HepG2 (cell line): ENCODE measurements at regions not wholly inside any gene's neighbourhood (a gene's known extent, or its start where the extent isn't known, plus 50 kb on each side); places are given as distances from the start of the nearest gene placed in this dataset.

ENCODE experiments used
- ATAC-seq: fragments of 200-7000 bp; cut with Tn5 transposase; 3 replicates; pipeline ENCODE4 v1.9.1; 2020; ENCODE audit warnings: mild to moderate bottlenecking, moderate library complexity
- BruUV-seq: library from RNA; stranded (reverse); fragments of 400-500 nt; replicated peaks from 2 replicates; lab custom pipeline; 2021; lab: Mats Ljungman, UMichigan
- CTCF ChIA-PET: fragments of 300-600 bp; formaldehyde crosslinking; extraction: SDS; loops from one replicate; lab custom pipeline; 2021; ENCODE audit warnings: low total read pairs, inconsistent platforms, low intra/inter-chr PET ratio; lab: Yijun Ruan, JAX
- POLR2A ChIA-PET: fragments of 350-600 bp; sonication (Branson Sonifier 250); formaldehyde crosslinking; loops from one replicate; lab custom pipeline; 2020; ENCODE audit warnings: antibody characterized with exemption, inconsistent platforms; lab: Yijun Ruan, JAX
- DNase-seq: peaks from one replicate; pipeline ENCODE4 v3.0.0-alpha.2; 2015; ENCODE audit warnings: low spot score
- FAIRE-seq: peaks from 3 replicates; lab custom pipeline; 2011; peaks lifted over from hg19 to GRCh38; lab: Jason Lieb, UNC
- H2AFZ ChIP-seq: one replicate; pipeline ENCODE4 v1.6.1; 2011; ENCODE audit warnings: low read length, inconsistent platforms
- H3K27ac ChIP-seq: fragments of 300-600 bp; 3 replicates; pipeline ENCODE4 v1.8.0; 2011; ENCODE audit warnings: mixed run types, mild to moderate bottlenecking, mixed read lengths, low read length, inconsistent platforms; ENCODE audit not compliant: insufficient read depth; ENCODE audit errors: extremely low read length
- H3K27me3 ChIP-seq, 2 experiments: fragments of 200-600 bp in 1 of 2; 2 replicates in 1 of 2; 3 replicates in 1 of 2; pipeline versions ENCODE4 v1.6.0 to v1.8.0; 2011; ENCODE audit warnings: low read length in 2 of 2, mild to moderate bottlenecking in 2 of 2, moderate library complexity in 2 of 2, inconsistent platforms in 1 of 2; ENCODE audit not compliant: insufficient read depth in 2 of 2, control insufficient read depth in 1 of 2
- H3K36me3 ChIP-seq, 2 experiments: fragments of 200-600 bp in 1 of 2; replicated peaks in 1 of 2; 2 replicates in 1 of 2; 3 replicates in 1 of 2; pipeline versions ENCODE4 v1.5.1 to v1.8.0; 2011; ENCODE audit warnings: low read length in 2 of 2, inconsistent platforms in 1 of 2; ENCODE audit not compliant: insufficient read depth in 2 of 2, control insufficient read depth in 1 of 2
- H3K4me1 ChIP-seq: 2 replicates; pipeline ENCODE4 v1.5.1; 2012; ENCODE audit warnings: low read length, inconsistent platforms; ENCODE audit not compliant: insufficient read depth
- H3K4me2 ChIP-seq: 2 replicates; pipeline ENCODE4 v1.6.0; 2011; ENCODE audit warnings: low read depth, low read length, inconsistent platforms
- H3K4me3 ChIP-seq, 3 experiments: fragments of 200-600 bp in 1 of 3; sonication (generic), shearing (Covaris generic) in 1 of 3; replicated peaks in 1 of 3; 2 replicates each; pipeline ENCODE4 v1.5.1; 2011 to 2016; ENCODE audit warnings: low read length in 3 of 3, inconsistent platforms in 2 of 3, low read depth in 2 of 3, mild to moderate bottlenecking in 2 of 3, control low read depth in 1 of 3, mixed read lengths in 1 of 3; ENCODE audit not compliant: insufficient read depth in 1 of 3
- H3K79me2 ChIP-seq: one replicate; pipeline ENCODE4 v1.6.1; 2011; ENCODE audit warnings: low read length, inconsistent platforms; ENCODE audit not compliant: insufficient read depth
- H3K9ac ChIP-seq: 2 replicates; pipeline ENCODE4 v1.6.0; 2011; ENCODE audit warnings: mild to moderate bottlenecking, low read depth, low read length, inconsistent platforms; ENCODE audit not compliant: insufficient read depth
- H3K9me3 ChIP-seq: 2 replicates; pipeline ENCODE4 v1.5.1; 2012; ENCODE audit warnings: mild to moderate bottlenecking, low read length
- H4K20me1 ChIP-seq: 2 replicates; pipeline ENCODE4 v1.6.0; 2011; ENCODE audit warnings: inconsistent platforms, mild to moderate bottlenecking, low read length, moderate library complexity; ENCODE audit not compliant: insufficient read depth
- CTCF ChIP-seq: sonication (generic); formaldehyde crosslinking; IDR thresholded peaks from 2 replicates; pipeline ENCODE4 v1.5.0; 2020; ENCODE audit warnings: mild to moderate bottlenecking, missing genetic modification reagents, moderate library complexity
- GFI1 ChIP-seq: sonication (generic); formaldehyde crosslinking; IDR thresholded peaks from 2 replicates; pipeline ENCODE4 v1.5.0; 2020; ENCODE audit warnings: missing genetic modification reagents, mild to moderate bottlenecking, borderline replicate concordance
- IKZF5 ChIP-seq: IDR thresholded peaks from 2 replicates; pipeline ENCODE4 v1.6.1; 2018; ENCODE audit warnings: missing genetic modification reagents, mild to moderate bottlenecking, missing compliant biosample characterization
- MEF2D ChIP-seq: sonication (generic); formaldehyde crosslinking; IDR thresholded peaks from 2 replicates; pipeline ENCODE4 v1.5.1; 2020; ENCODE audit warnings: mild to moderate bottlenecking, missing genetic modification reagents
- PHF8 ChIP-seq: sonication (generic); formaldehyde crosslinking; IDR thresholded peaks from 2 replicates; pipeline ENCODE4 v1.5.0; 2020; ENCODE audit warnings: missing genetic modification reagents
- SNRNP70 ChIP-seq: fragments of 200-400 bp; formaldehyde crosslinking; IDR thresholded peaks from 2 replicates; pipeline ENCODE4 v1.6.1; 2017; ENCODE audit warnings: mild to moderate bottlenecking, low read depth, low read length, moderate library complexity
- STAT5B ChIP-seq: sonication (generic); formaldehyde crosslinking; IDR thresholded peaks from 2 replicates; pipeline ENCODE4 v1.4.0; 2020; ENCODE audit warnings: missing genetic modification reagents
- ZNF207 ChIP-seq: fragments of 450-650 bp; IDR thresholded peaks from 2 replicates; pipeline ENCODE4 v1.6.1; 2016; ENCODE audit warnings: antibody characterized with exemption, borderline replicate concordance
- ZNF839 ChIP-seq: sonication (generic); formaldehyde crosslinking; IDR thresholded peaks from 2 replicates; pipeline ENCODE4 v1.4.0; 2020; ENCODE audit warnings: missing genetic modification reagents, mild to moderate bottlenecking, borderline replicate concordance
- WGBS: methylation state at CpG from one replicate; pipeline ENCODE4 v1.1.6; 2017; ENCODE audit warnings: low lambda C conversion rate; 5-methylcytosine and 5-hydroxymethylcytosine counted together
- in situ Hi-C: cut with HindIII; loops from 2 replicates; pipeline ENCODE4 v1.10.0; 2017; ENCODE audit warnings: low pct_unique_long_range_greater_than_20kb; ENCODE audit not compliant: extremely low pct_ligation_motif_present
- intact Hi-C: fragments of 100-400 bp; cut with micrococcal nuclease; formaldehyde crosslinking; loops from one replicate; pipeline ENCODE4 v1.10.0; 2022; ENCODE audit not compliant: unreplicated experiment

GRCh38 chr5:6201631-6202030, 176.7 kb downstream of the MED10 start:
- H3K79me2 ChIP-seq: no peaks in the 10 kb centered on the region
- ATAC-seq: no peak
- H3K4me2 ChIP-seq: no peak overlapping the region
- DNase-seq: no peak
- H3K27me3 ChIP-seq: no peaks in the 10 kb centered on the region
- H3K9ac ChIP-seq: no peak overlapping the region
- H3K4me3 ChIP-seq: no peak overlapping the region
- H4K20me1 ChIP-seq: no peaks in the 10 kb centered on the region
- intact Hi-C loops (loop anchor here (2.0 kb wide), 1 partner anchor 375 kb away; no protein-coding TSS in a partner anchor), in situ Hi-C loops (no loop called here)
- H3K4me1 ChIP-seq: no peaks in the 10 kb centered on the region
- no peak for FAIRE-seq
- CTCF ChIA-PET: no interaction called here
- H3K9me3 ChIP-seq: no peaks in the 10 kb centered on the region
- no peak overlapping the region for H3K27ac ChIP-seq
- whole genome bisulfite sequencing: 50% methylated on average over 6 of the region's 6 CpGs
- TF ChIP-seq SNRNP70 (no peak), ZNF207 (no peak), MEF2D (no peak), PHF8 (CRISPR knock-in tag) (no peak), GFI1 (CRISPR knock-in tag) (no peak)
- no peaks in the 10 kb centered on the region for H3K36me3 ChIP-seq
- BruUV-seq: no TSS peak
- H2AFZ ChIP-seq: no peak overlapping the region
- POLR2A ChIA-PET: no interaction called here

- Histone ChIP-seq H3K36me3 (no peaks in the 10 kb centered on the region), H4K20me1 (no peaks in the 10 kb centered on the region), H3K79me2 (no peaks in the 10 kb centered on the region), H3K27ac (no peak overlapping the region), H3K9me3 (no peaks in the 10 kb centered on the region), H3K27me3 (no peaks in the 10 kb centered on the region), H3K4me3 (no peak overlapping the region), H3K4me2 (no peak overlapping the region), H3K4me1 (no peaks in the 10 kb centered on the region), H2AFZ (no peak overlapping the region), H3K9ac (no peak overlapping the region)
- ChIA-PET POLR2A (no interaction called here), CTCF (no interaction called here)
- ATAC-seq (no peak), DNase-seq (no peak), FAIRE-seq (no peak)
- TF ChIP-seq ZNF839 (CRISPR knock-in tag): no peak
- TF ChIP-seq STAT5B (CRISPR knock-in tag): no peak
- no peak for TF ChIP-seq CTCF (CRISPR knock-in tag)
- no peak for TF ChIP-seq IKZF5 (CRISPR knock-in tag)
- in situ Hi-C loops (no loop called here), intact Hi-C loops (no loop called here)
- BruUV-seq: no TSS peak
- 45% methylated on average over 5 of the region's 5 CpGs for WGBS
These were observed 179.8 kb downstream of the MED10 start for GRCh38 chr5:6198531-6198930.
